ENCODE measurements at regions not wholly inside any gene's neighbourhood (a gene's known extent, or its start where the extent isn't known, plus 50 kb on each side); places are given as distances from the start of the nearest gene placed in this dataset.
A peak's percentile ranks its signal among the peaks of the same experiment; 100 is the strongest.

GRCh38 chr11:69401715-69402114 lies 79.7 kb upstream of the LINC01488 start:
- H3K4me1 ChIP-seq, result peaks cover 12% of the 10 kb centered on the region
- no peak overlapping the region for H3K4me3 ChIP-seq (ENCODE audit: low read depth, low read length)
- H3K27me3 Mint-ChIP-seq (ENCODE audit: insufficient read depth, unreplicated experiment), result no peaks in the 10 kb centered on the region
- no peaks in the 10 kb centered on the region for H3K36me3 ChIP-seq (ENCODE audit: control insufficient read depth, insufficient read depth, low read length)
- H3K36me3 Mint-ChIP-seq (ENCODE audit: insufficient read depth, unreplicated experiment), result no peaks in the 10 kb centered on the region
- peaks cover 18% of the 10 kb centered on the region for H3K9me3 Mint-ChIP-seq (ENCODE audit: unreplicated experiment)
- no peaks in the 10 kb centered on the region for H3K9me3 ChIP-seq
- peaks cover 12% of the 10 kb centered on the region for H3K4me1 Mint-ChIP-seq (ENCODE audit: low read depth, unreplicated experiment)
- ChIA-PET CTCF (interaction anchor here (1.4 kb wide), 1 partner anchor 124 kb away, joined by 3 read pairs; no protein-coding TSS in a partner anchor), POLR2A (no interaction called here)
- no peaks in the 10 kb centered on the region for H3K27me3 ChIP-seq (replicated peaks; ENCODE audit: control insufficient read depth, insufficient read depth, low read length)
- TF ChIP-seq, protein P1, sequence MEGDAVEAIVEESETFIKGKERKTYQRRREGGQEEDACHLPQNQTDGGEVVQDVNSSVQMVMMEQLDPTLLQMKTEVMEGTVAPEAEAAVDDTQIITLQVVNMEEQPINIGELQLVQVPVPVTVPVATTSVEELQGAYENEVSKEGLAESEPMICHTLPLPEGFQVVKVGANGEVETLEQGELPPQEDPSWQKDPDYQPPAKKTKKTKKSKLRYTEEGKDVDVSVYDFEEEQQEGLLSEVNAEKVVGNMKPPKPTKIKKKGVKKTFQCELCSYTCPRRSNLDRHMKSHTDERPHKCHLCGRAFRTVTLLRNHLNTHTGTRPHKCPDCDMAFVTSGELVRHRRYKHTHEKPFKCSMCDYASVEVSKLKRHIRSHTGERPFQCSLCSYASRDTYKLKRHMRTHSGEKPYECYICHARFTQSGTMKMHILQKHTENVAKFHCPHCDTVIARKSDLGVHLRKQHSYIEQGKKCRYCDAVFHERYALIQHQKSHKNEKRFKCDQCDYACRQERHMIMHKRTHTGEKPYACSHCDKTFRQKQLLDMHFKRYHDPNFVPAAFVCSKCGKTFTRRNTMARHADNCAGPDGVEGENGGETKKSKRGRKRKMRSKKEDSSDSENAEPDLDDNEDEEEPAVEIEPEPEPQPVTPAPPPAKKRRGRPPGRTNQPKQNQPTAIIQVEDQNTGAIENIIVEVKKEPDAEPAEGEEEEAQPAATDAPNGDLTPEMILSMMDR (IDR thresholded peaks at IDR 0.05; ENCODE audit: insufficient read depth in 1 of 2, low read depth in 1 of 2, low read length in 1 of 2, severe bottlenecking in 1 of 2, unreplicated experiment in 1 of 2), result no peak
- no peak for DNase-seq
- no peak overlapping the region for H3K27ac Mint-ChIP-seq (ENCODE audit: unreplicated experiment)
- intact Hi-C loops (cut with micrococcal nuclease; ENCODE audit: unreplicated experiment), result no loop called here
- BruUV-seq (replicated peaks), result no TSS peak
- H3K4me3 Mint-ChIP-seq (ENCODE audit: unreplicated experiment), result no peak overlapping the region

- no TSS peak for BruUV-seq (replicated peaks)
- Mint-ChIP-seq H3K36me3 (ENCODE audit: insufficient read depth, unreplicated experiment) (no peaks in the 10 kb centered on the region), H3K4me1 (ENCODE audit: low read depth, unreplicated experiment) (peaks cover 12% of the 10 kb centered on the region), H3K4me3 (ENCODE audit: unreplicated experiment) (no peak overlapping the region), H3K9me3 (ENCODE audit: unreplicated experiment) (peaks cover 18% of the 10 kb centered on the region), H3K27me3 (ENCODE audit: insufficient read depth, unreplicated experiment) (no peaks in the 10 kb centered on the region), H3K27ac (ENCODE audit: unreplicated experiment) (no peak overlapping the region)
- no peak overlapping the region for H3K4me3 ChIP-seq (ENCODE audit: low read depth, low read length)
- H3K4me1 ChIP-seq, result peaks cover 12% of the 10 kb centered on the region
- intact Hi-C loops (cut with micrococcal nuclease; ENCODE audit: unreplicated experiment), result no loop called here
- TF ChIP-seq, protein P1 (IDR thresholded peaks at IDR 0.05; ENCODE audit: insufficient read depth in 1 of 2, low read depth in 1 of 2, low read length in 1 of 2, severe bottlenecking in 1 of 2, unreplicated experiment in 1 of 2), result no peak
- H3K36me3 ChIP-seq (ENCODE audit: control insufficient read depth, insufficient read depth, low read length), result no peaks in the 10 kb centered on the region
- ChIA-PET CTCF (interaction anchor here (1.4 kb wide), 1 partner anchor 124 kb away, joined by 3 read pairs; no protein-coding TSS in a partner anchor), POLR2A (no interaction called here)
- H3K9me3 ChIP-seq, result no peaks in the 10 kb centered on the region
- no peak for DNase-seq
- H3K27me3 ChIP-seq (replicated peaks; ENCODE audit: control insufficient read depth, insufficient read depth, low read length), result no peaks in the 10 kb centered on the region
These were observed 79.1 kb upstream of the LINC01488 start for GRCh38 chr11:69402251-69402887.

GRCh38 chr11:69403556-69404215 lies 77.8 kb upstream of the LINC01488 start:
- Mint-ChIP-seq H3K4me1 (ENCODE audit: low read depth, unreplicated experiment) (peaks cover 12% of the 10 kb centered on the region), H3K27me3 (ENCODE audit: insufficient read depth, unreplicated experiment) (no peaks in the 10 kb centered on the region), H3K27ac (ENCODE audit: unreplicated experiment) (no peak overlapping the region), H3K9me3 (ENCODE audit: unreplicated experiment) (peaks cover 18% of the 10 kb centered on the region), H3K4me3 (ENCODE audit: unreplicated experiment) (no peak overlapping the region), H3K36me3 (ENCODE audit: insufficient read depth, unreplicated experiment) (no peaks in the 10 kb centered on the region)
- Histone ChIP-seq H3K27me3 (replicated peaks; ENCODE audit: control insufficient read depth, insufficient read depth, low read length) (no peaks in the 10 kb centered on the region), H3K4me1 (peaks cover 12% of the 10 kb centered on the region), H3K4me3 (ENCODE audit: low read depth, low read length) (no peak overlapping the region), H3K9me3 (no peaks in the 10 kb centered on the region), H3K36me3 (ENCODE audit: control insufficient read depth, insufficient read depth, low read length) (no peaks in the 10 kb centered on the region)
- DNase-seq, result peak in 1 of 2 experiments; percentile 44
- POLR2A ChIA-PET, result interaction anchor here (0.9 kb wide), 1 partner anchor 22 kb away, joined by 3 read pairs; no protein-coding TSS in a partner anchor
- CTCF ChIA-PET, result interaction anchor here (1.0 kb wide), 1 partner anchor 302 kb away, joined by 3 read pairs; no protein-coding TSS in a partner anchor
- intact Hi-C loops (cut with micrococcal nuclease; ENCODE audit: unreplicated experiment), result no loop called here
- no TSS peak for BruUV-seq (replicated peaks)
- TF ChIP-seq, protein P1 (IDR thresholded peaks at IDR 0.05; ENCODE audit: insufficient read depth in 1 of 2, low read depth in 1 of 2, low read length in 1 of 2, severe bottlenecking in 1 of 2, unreplicated experiment in 1 of 2), result no peak

Data from Caco-2 (cell line).